ENCODE measurements at regions not wholly inside any gene's neighbourhood (a gene's known extent, or its start where the extent isn't known, plus 50 kb on each side); places are given as distances from the start of the nearest gene placed in this dataset.
"Not testable (repeated sequence)": the region's sequence is repeated elsewhere in the genome, so short reads cannot be mapped to it uniquely, and the experiment has no call there.

DNA sequence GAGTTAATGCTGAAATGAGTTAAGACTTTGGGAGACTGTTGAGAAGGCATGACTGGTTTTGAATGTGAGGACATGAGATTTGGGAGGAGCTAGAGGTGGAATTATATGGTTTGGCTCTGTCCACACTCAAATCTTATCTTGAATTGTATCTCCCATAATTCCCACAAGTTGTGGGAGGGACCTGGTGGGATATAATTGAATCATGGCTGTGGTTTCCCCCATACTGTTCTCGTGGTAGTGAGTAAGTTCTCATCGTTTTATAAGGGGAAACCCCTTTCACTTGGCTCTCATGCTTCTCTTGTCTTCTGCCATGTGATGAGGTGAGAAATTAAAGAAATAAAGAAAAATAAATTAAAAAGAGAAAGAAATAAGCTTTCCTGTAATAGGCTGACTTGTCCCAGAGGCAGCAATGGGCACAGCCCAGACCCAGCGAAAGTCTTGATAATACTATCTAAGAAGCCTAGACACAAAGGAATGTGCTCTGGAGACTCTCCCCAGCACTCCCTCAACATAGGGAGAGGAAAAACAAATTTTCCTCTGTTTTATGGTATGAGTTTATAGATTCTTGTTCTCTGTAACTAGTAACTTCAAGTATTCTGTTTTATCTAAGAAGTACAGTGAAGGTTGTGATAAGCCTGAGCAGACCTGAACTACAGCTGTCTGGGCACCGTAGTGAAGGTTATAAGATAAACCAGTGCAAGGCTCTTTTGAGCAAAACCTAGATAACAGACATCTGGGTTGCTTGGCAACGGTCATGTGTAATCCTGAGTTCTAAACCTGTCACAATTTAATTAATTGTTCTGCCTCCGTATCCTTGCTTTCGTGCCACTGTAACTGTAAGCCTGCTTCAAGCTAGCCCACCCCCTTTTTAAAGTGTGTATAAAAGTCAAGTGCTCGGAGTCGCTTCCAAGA lies 88.9 kb upstream of the ECI2 start:
- no peak for DNase-seq

- no peak for DNase-seq
Observed at GRCh38 chr6:4220558-4220957, 85.2 kb upstream of the ECI2 start.

DNA sequence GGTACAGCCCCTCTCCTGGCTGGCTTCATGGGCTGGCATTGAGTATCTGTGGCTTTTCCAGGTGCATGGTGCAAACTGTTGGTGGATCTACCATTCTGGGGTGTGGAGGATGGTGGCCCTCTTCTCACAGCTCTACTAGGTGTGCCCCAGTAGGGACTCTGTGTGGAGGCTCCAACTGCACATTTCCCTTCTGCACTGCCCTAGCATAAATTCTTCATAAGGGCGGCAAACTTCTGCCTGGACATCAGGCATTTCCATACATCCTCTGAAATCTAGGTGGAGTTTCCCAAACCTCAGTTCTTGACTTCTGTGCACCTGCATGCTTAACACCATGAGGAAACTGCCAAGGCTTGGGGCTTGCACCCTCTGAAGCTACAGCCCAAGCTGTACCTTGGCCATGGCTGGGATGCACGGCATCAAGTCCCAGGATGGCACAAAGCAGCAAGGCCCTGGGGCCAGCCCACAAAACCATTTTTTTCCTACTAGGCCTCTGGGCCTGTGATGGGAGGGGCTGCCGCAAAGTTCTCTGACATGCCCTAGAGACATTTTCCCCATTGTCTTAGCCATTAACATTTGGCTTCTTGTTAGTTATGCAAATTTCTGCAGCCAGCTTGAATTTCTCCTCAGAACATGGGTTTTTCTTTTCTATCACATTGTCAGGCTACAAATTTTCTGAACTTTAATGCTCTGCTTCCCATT lies 83.4 kb upstream of the ECI2 start:
- DNase-seq, result not testable (repeated sequence)

DNA sequence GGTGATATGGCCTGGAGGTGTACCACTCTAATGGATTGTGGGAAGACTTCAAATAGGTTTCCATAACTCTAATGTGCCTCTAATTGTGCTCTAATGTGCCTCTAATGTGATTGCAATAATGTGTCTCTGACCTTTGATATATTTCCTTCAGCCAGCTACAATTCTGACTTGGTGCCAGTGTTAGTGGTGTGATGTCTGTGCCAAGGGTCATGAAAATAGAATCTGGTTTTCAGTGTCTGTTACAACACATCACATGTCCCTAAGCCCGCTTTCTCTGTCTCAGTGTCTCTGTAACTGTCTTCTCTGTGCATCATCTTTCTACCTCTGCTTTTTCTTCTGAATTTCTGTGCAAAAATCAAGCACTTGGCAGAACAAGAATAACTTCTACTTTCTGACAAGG lies 77.2 kb upstream of the ECI2 start:
- DNase-seq, result no peak

- no peak for DNase-seq
Observed at GRCh38 chr6:4210629-4211419, 75.4 kb upstream of the ECI2 start.

- DNase-seq, result no peak
Observed at GRCh38 chr6:4209196-4209595, 73.8 kb upstream of the ECI2 start.

GRCh38 chr6:4208158-4208557 lies 72.8 kb upstream of the ECI2 start:
- DNase-seq, result no peak

GRCh38 chr6:4203642-4204417 lies 68.5 kb upstream of the ECI2 start:
- not testable (repeated sequence) for DNase-seq

- DNase-seq, result no peak
Observed at GRCh38 chr6:4192627-4193026, 57.3 kb upstream of the ECI2 start.

GRCh38 chr6:4192173-4192572 lies 56.8 kb upstream of the ECI2 start:
- DNase-seq, result no peak

- DNase-seq, result no peak
Observed at GRCh38 chr6:4191271-4191721, 55.9 kb upstream of the ECI2 start.

- DNase-seq, result no peak
Observed at GRCh38 chr6:4189249-4189648, 53.9 kb upstream of the ECI2 start.

GRCh38 chr6:4188801-4189200 lies 53.4 kb upstream of the ECI2 start:
- DNase-seq, result no peak

- DNase-seq, result no peak
Observed at GRCh38 chr6:4187480-4187879, 52.1 kb upstream of the ECI2 start.

DNA sequence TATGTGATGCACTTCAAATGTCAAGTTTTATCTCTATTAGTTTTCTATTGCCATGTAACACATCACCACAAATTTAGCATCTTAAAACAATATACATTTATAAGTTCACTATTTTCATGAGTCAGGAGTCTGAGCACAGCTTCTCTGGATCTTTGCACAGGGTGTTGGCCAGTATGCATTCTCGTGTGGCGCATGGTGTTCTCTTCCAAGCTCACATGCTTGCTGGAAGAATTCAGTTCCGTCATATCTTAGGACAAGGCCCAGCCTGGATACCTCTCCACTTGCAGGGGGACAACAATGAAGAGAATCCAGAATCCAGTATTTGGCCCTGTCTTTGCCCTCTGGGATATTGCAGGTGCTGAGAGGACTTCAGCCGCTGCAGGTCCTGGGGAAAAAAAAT lies 51.0 kb upstream of the ECI2 start:
- no peak for DNase-seq

GRCh38 chr6:4185846-4186245 lies 50.5 kb upstream of the ECI2 start:
- no peak for DNase-seq

DNA sequence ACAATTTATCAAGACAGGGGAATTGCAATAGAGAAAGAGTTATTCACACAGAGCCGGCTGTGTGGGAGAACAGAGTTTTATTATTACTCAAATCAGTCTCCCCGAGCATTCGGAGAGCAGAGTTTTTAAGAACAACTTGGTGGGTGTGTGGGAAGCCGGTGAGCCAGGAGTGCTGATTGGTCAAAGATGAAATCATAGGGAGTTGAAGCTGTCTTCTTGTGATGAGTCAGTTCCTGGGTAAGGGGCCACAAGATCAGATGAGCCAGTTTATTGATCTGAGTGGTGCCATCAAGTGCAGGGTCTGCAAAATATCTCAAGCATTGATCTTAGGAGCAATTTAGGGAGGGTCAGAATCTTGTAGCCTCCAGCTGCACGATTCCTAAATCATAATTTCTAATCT lies 50.0 kb upstream of the ECI2 start:
- DNase-seq, result no peak

All from GOT3 (cell line).